ENCODE measurements at regions not wholly inside any gene's neighbourhood (a gene's known extent, or its start where the extent isn't known, plus 50 kb on each side); places are given as distances from the start of the nearest gene placed in this dataset.

- Histone ChIP-seq H4K20me1 (ENCODE audit: insufficient read depth, low read length) (no peaks in the 10 kb centered on the region), H3K4me2 (ENCODE audit: low read length) (no peak overlapping the region), H3K4me3 (ENCODE audit: low read length) (no peak overlapping the region), H3K9ac (ENCODE audit: low read length) (no peak overlapping the region), H3K4me1 (ENCODE audit: low read length) (no peaks in the 10 kb centered on the region), H3K27me3 (ENCODE audit: low read depth, low read length) (no peaks in the 10 kb centered on the region), H3K9me3 (ENCODE audit: insufficient read depth, low read length) (no peaks in the 10 kb centered on the region), H3K27ac (ENCODE audit: low read length) (no peak overlapping the region), H3K36me3 (replicated peaks; ENCODE audit: low read depth, low read length) (no peaks in the 10 kb centered on the region), H2AFZ (ENCODE audit: low read depth, low read length) (no peak overlapping the region), H3K79me2 (ENCODE audit: low read length) (no peaks in the 10 kb centered on the region)
- TF ChIP-seq, protein P1, sequence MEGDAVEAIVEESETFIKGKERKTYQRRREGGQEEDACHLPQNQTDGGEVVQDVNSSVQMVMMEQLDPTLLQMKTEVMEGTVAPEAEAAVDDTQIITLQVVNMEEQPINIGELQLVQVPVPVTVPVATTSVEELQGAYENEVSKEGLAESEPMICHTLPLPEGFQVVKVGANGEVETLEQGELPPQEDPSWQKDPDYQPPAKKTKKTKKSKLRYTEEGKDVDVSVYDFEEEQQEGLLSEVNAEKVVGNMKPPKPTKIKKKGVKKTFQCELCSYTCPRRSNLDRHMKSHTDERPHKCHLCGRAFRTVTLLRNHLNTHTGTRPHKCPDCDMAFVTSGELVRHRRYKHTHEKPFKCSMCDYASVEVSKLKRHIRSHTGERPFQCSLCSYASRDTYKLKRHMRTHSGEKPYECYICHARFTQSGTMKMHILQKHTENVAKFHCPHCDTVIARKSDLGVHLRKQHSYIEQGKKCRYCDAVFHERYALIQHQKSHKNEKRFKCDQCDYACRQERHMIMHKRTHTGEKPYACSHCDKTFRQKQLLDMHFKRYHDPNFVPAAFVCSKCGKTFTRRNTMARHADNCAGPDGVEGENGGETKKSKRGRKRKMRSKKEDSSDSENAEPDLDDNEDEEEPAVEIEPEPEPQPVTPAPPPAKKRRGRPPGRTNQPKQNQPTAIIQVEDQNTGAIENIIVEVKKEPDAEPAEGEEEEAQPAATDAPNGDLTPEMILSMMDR (IDR thresholded peaks at IDR 0.05; ENCODE audit: low read depth, low read length): no peak
- no peak for TF ChIP-seq EZH2phosphoT487 (IDR thresholded peaks at IDR 0.05; ENCODE audit: low read depth)
These were observed 1614.3 kb downstream of the REEP3 start for GRCh38 chr10:65135508-65135907.

- TF ChIP-seq, protein P1 (IDR thresholded peaks at IDR 0.05; ENCODE audit: low read depth, low read length): no peak
- TF ChIP-seq EZH2phosphoT487 (IDR thresholded peaks at IDR 0.05; ENCODE audit: low read depth): no peak
- Histone ChIP-seq H3K4me2 (ENCODE audit: low read length) (no peak overlapping the region), H3K4me1 (ENCODE audit: low read length) (0 out of 2 replicates have a peak, but pooled peaks cover 4% of the 10 kb centered on the region), H3K79me2 (ENCODE audit: low read length) (no peaks in the 10 kb centered on the region), H2AFZ (ENCODE audit: low read depth, low read length) (no peak overlapping the region), H3K4me3 (ENCODE audit: low read length) (no peak overlapping the region), H3K36me3 (replicated peaks; ENCODE audit: low read depth, low read length) (no peaks in the 10 kb centered on the region), H4K20me1 (ENCODE audit: insufficient read depth, low read length) (no peaks in the 10 kb centered on the region), H3K27me3 (ENCODE audit: low read depth, low read length) (no peaks in the 10 kb centered on the region), H3K9ac (ENCODE audit: low read length) (no peak overlapping the region), H3K27ac (ENCODE audit: low read length) (no peak overlapping the region), H3K9me3 (ENCODE audit: insufficient read depth, low read length) (no peaks in the 10 kb centered on the region)
These were observed 1621.6 kb downstream of the REEP3 start for GRCh38 chr10:65142641-65143435.

- no peaks in the 10 kb centered on the region for H3K9me3 ChIP-seq (ENCODE audit: insufficient read depth, low read length)
- H3K4me1 ChIP-seq (ENCODE audit: low read length): 0 out of 2 replicates have a peak, but pooled peaks cover 4% of the 10 kb centered on the region
- TF ChIP-seq, protein P1 (IDR thresholded peaks at IDR 0.05; ENCODE audit: low read depth, low read length): no peak
- TF ChIP-seq EZH2phosphoT487 (IDR thresholded peaks at IDR 0.05; ENCODE audit: low read depth): no peak
- no peak overlapping the region for H3K9ac ChIP-seq (ENCODE audit: low read length)
- no peak overlapping the region for H3K27ac ChIP-seq (ENCODE audit: low read length)
- H3K36me3 ChIP-seq (replicated peaks; ENCODE audit: low read depth, low read length): no peaks in the 10 kb centered on the region
- no peak overlapping the region for H3K4me2 ChIP-seq (ENCODE audit: low read length)
- H2AFZ ChIP-seq (ENCODE audit: low read depth, low read length): no peak overlapping the region
- no peaks in the 10 kb centered on the region for H4K20me1 ChIP-seq (ENCODE audit: insufficient read depth, low read length)
- H3K4me3 ChIP-seq (ENCODE audit: low read length): no peak overlapping the region
- no peaks in the 10 kb centered on the region for H3K27me3 ChIP-seq (ENCODE audit: low read depth, low read length)
- no peaks in the 10 kb centered on the region for H3K79me2 ChIP-seq (ENCODE audit: low read length)
These were observed 1622.5 kb downstream of the REEP3 start for GRCh38 chr10:65143723-65144122.

DNA sequence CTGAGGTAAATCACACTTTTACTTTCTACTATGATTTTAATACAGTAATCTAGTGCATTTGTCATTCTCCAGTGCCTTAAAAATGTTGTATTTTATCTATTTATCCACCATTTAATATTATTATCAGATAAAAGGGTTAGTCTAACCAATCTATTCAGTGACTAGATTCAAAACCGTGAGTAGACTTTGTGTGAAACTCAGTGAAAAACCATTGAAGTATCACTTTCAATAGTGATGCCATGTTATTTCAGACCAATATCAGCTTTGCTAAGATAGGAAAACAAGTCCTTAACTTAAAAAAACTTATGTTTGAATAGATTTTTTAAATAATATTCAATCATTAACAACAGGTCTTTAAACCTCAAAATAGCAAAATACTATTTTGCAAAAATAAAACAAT, 1628.7 kb downstream of the REEP3 start:
- Histone ChIP-seq H3K79me2 (ENCODE audit: low read length) (no peaks in the 10 kb centered on the region), H3K36me3 (replicated peaks; ENCODE audit: low read depth, low read length) (no peaks in the 10 kb centered on the region), H3K4me3 (ENCODE audit: low read length) (no peak overlapping the region), H3K9ac (ENCODE audit: low read length) (no peak overlapping the region), H3K4me2 (ENCODE audit: low read length) (no peak overlapping the region), H3K4me1 (ENCODE audit: low read length) (0 out of 2 replicates have a peak, but pooled peaks cover 4% of the 10 kb centered on the region), H3K27me3 (ENCODE audit: low read depth, low read length) (no peaks in the 10 kb centered on the region), H3K27ac (ENCODE audit: low read length) (no peak overlapping the region), H3K9me3 (ENCODE audit: insufficient read depth, low read length) (no peaks in the 10 kb centered on the region), H2AFZ (ENCODE audit: low read depth, low read length) (no peak overlapping the region), H4K20me1 (ENCODE audit: insufficient read depth, low read length) (no peaks in the 10 kb centered on the region)
- TF ChIP-seq, protein P1 (IDR thresholded peaks at IDR 0.05; ENCODE audit: low read depth, low read length): no peak
- TF ChIP-seq EZH2phosphoT487 (IDR thresholded peaks at IDR 0.05; ENCODE audit: low read depth): no peak
